Activated CD8-positive, alpha-beta memory T cell treated with anti-CD3 and anti-CD28 coated beads, Interleukin-2, amount 10 ng/mL, durations not matched to agents 7 days and 5 days (primary cell): ENCODE measurements at regions not wholly inside any gene's neighbourhood (a gene's known extent, or its start where the extent isn't known, plus 50 kb on each side); places are given as distances from the start of the nearest gene placed in this dataset.

Experiments
- ATAC-seq: fragments of 150-1000 bp; cut with Tn5 transposase; one replicate; pipeline ENCODE4 v1.10.0; 2021; ENCODE audit warnings: moderate library complexity
- CTCF ChIA-PET: fragments of 350-600 bp; sonication (Branson Sonifier 250); formaldehyde crosslinking; loops from one replicate; lab custom pipeline; 2021; ENCODE audit warnings: antibody characterized with exemption; lab: Charles Lee
- DNase-seq: peaks from one replicate; pipeline ENCODE4 v3.0.0-alpha.2; 2020
- H3K27ac Mint-ChIP-seq: one replicate; pipeline ENCODE4 v1.8.0; 2021; ENCODE audit warnings: mild to moderate bottlenecking, mixed read lengths
- H3K27me3 Mint-ChIP-seq: one replicate; pipeline ENCODE4 v1.8.0; 2021; ENCODE audit warnings: mixed read lengths
- H3K36me3 Mint-ChIP-seq: one replicate; pipeline ENCODE4 v1.8.0; 2021; ENCODE audit warnings: mild to moderate bottlenecking, mixed read lengths
- H3K4me1 Mint-ChIP-seq: one replicate; pipeline ENCODE4 v1.8.0; 2021; ENCODE audit warnings: mixed read lengths
- H3K4me3 Mint-ChIP-seq: one replicate; pipeline ENCODE4 v1.8.0; 2021; ENCODE audit warnings: mild to moderate bottlenecking, moderate library complexity, mixed read lengths
- H3K9me3 Mint-ChIP-seq: one replicate; pipeline ENCODE4 v1.8.0; 2022; ENCODE audit warnings: low read depth, mixed read lengths

DNA sequence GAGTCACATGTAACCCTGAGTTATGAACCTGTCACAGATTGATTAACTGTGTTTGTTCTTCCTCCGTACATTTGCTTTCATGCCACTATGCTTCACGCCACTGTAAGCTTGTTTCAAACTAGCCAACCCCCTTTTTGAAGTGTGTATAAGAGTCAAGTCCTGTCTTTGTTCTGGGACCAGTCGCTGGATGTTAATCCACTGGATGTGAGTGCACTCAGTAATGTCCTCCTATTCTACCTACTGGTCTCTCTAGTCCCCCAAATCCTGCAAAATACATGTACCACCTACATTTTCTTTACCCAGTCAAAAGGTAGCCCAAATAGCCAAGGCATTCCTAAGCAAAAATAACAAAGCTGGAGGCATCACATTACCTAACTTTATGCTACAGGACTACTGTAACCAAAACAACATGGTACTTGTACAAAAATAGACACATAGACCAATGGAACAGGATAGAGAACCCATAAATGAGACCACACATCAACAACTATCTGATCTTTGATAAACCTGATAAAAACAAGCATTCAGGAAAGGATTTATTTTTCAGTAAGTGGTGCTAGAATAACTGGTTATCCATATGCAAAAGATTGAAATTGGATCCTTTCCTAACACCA, 1139.1 kb upstream of the SEMA6A start:
- ATAC-seq: no peak
- CTCF ChIA-PET: no interaction called here
- no peaks in the 10 kb centered on the region for H3K27me3 Mint-ChIP-seq
- DNase-seq: no peak
- H3K4me3 Mint-ChIP-seq: no peak overlapping the region
- H3K27ac Mint-ChIP-seq: no peak overlapping the region
- H3K9me3 Mint-ChIP-seq: peaks cover 21% of the 10 kb centered on the region
- H3K4me1 Mint-ChIP-seq: no peaks in the 10 kb centered on the region
- H3K36me3 Mint-ChIP-seq: no peaks in the 10 kb centered on the region

GRCh38 chr5:117701062-117701461, 1126.4 kb upstream of the SEMA6A start:
- no peak for DNase-seq
- Mint-ChIP-seq H3K4me3 (no peak overlapping the region), H3K27me3 (no peaks in the 10 kb centered on the region), H3K4me1 (no peaks in the 10 kb centered on the region), H3K27ac (no peak overlapping the region), H3K9me3 (peaks cover 2% of the 10 kb centered on the region), H3K36me3 (no peaks in the 10 kb centered on the region)
- CTCF ChIA-PET: no interaction called here
- ATAC-seq: no peak

- H3K27ac Mint-ChIP-seq: no peak overlapping the region
- no peaks in the 10 kb centered on the region for H3K27me3 Mint-ChIP-seq
- DNase-seq (no peak), ATAC-seq (no peak)
- CTCF ChIA-PET: no interaction called here
- H3K9me3 Mint-ChIP-seq: peaks cover 2% of the 10 kb centered on the region
- no peak overlapping the region for H3K4me3 Mint-ChIP-seq
- H3K36me3 Mint-ChIP-seq: no peaks in the 10 kb centered on the region
- H3K4me1 Mint-ChIP-seq: no peaks in the 10 kb centered on the region
These were observed 1118.0 kb upstream of the SEMA6A start for GRCh38 chr5:117692606-117693005.

DNA sequence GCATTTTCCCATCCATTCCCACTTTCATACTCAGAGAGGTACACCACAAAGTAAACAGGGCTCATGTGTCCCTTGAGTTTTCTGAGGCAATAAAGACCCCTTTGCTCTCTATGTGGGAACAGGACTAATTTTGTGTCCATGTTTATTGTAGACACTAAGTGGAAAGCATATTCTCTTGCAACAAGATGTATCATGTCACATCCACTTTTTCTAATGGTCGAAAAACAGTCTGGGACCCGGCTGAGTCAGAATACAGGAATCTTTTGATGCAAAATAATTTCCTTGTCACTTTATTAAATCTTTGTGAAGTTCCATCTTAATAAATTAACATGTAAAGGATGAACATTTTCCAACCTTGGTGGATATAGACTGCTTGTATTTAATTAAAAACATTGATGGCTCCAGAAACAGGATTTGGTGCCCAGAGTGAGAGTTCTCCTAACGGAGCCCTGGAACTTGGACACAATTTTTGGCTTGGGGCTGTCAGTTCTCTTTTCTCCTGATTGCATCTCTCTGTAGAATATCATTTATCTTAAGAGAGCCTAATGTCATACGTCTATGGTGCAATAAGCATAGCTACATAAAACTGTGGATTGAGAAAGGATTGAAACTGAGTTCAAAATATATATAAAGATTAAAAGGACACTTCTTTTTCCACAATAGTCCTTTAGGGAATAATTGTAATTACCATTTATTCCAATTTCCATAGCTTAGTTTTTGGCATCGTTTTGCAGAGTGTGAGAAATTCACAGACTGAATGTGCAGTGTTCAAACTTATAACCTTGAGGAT, 1116.7 kb upstream of the SEMA6A start:
- Mint-ChIP-seq H3K4me3 (no peak overlapping the region), H3K9me3 (peaks cover 2% of the 10 kb centered on the region), H3K27ac (no peak overlapping the region), H3K27me3 (no peaks in the 10 kb centered on the region), H3K4me1 (no peaks in the 10 kb centered on the region), H3K36me3 (no peaks in the 10 kb centered on the region)
- CTCF ChIA-PET: no interaction called here
- DNase-seq (no peak), ATAC-seq (no peak)

DNA sequence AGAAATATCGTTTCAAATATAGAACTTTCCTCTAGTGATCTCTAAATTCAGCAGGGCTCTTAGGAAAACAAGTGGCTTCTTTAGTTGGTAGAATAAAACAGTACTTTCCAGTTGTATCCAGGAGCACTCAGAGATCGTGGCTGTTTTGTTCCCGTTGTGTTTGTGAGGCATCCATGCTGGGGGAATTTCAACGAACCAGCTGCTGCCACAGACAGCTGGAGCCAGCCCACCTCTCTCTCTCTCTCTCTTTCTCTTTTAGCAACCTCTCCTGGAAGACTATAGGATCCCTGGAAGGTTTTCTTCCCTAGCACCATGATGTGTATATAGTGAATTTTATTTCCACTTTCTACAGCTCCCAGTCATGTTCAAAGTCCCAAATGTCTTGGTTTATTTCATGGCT, 1116.0 kb upstream of the SEMA6A start:
- Mint-ChIP-seq H3K4me1 (no peaks in the 10 kb centered on the region), H3K36me3 (no peaks in the 10 kb centered on the region), H3K27me3 (no peaks in the 10 kb centered on the region), H3K4me3 (no peak overlapping the region), H3K27ac (no peak overlapping the region), H3K9me3 (peaks cover 2% of the 10 kb centered on the region)
- CTCF ChIA-PET: no interaction called here
- ATAC-seq (no peak), DNase-seq (no peak)

DNA sequence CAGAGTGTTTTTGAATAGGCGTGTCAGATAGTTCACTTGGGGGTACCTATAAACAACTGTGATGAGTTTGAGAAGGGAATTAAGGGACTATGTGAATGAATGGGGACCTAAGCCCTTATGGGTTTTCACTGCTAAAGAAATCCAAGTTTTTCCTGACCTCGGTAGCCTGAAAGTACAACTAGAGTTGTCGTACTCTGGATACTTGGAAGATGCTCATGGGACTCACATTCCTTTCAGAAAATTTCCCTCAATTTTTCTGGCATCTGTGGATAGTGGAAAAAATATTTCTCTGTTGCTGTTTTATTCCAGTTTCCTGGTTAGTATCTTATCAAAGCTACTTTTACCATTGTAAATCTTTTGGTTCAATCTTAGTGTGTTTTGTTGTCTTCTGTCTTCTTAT, 1112.3 kb upstream of the SEMA6A start:
- H3K27me3 Mint-ChIP-seq: no peaks in the 10 kb centered on the region
- DNase-seq (no peak), ATAC-seq (no peak)
- no peak overlapping the region for H3K4me3 Mint-ChIP-seq
- H3K9me3 Mint-ChIP-seq: peaks cover 3% of the 10 kb centered on the region
- H3K36me3 Mint-ChIP-seq: no peaks in the 10 kb centered on the region
- no peaks in the 10 kb centered on the region for H3K4me1 Mint-ChIP-seq
- CTCF ChIA-PET: no interaction called here
- no peak overlapping the region for H3K27ac Mint-ChIP-seq

- no peaks in the 10 kb centered on the region for H3K27me3 Mint-ChIP-seq
- H3K4me3 Mint-ChIP-seq: no peak overlapping the region
- H3K36me3 Mint-ChIP-seq: no peaks in the 10 kb centered on the region
- no peaks in the 10 kb centered on the region for H3K4me1 Mint-ChIP-seq
- CTCF ChIA-PET: no interaction called here
- H3K9me3 Mint-ChIP-seq: peaks cover 5% of the 10 kb centered on the region
- no peak overlapping the region for H3K27ac Mint-ChIP-seq
- no peak for ATAC-seq
- no peak for DNase-seq
These were observed 1107.8 kb upstream of the SEMA6A start for GRCh38 chr5:117682416-117682815.

- Mint-ChIP-seq H3K36me3 (no peaks in the 10 kb centered on the region), H3K9me3 (peaks cover 5% of the 10 kb centered on the region), H3K4me3 (no peak overlapping the region), H3K27me3 (no peaks in the 10 kb centered on the region), H3K4me1 (no peaks in the 10 kb centered on the region), H3K27ac (no peak overlapping the region)
- no peak for ATAC-seq
- DNase-seq: no peak
- CTCF ChIA-PET: no interaction called here
These were observed 1107.0 kb upstream of the SEMA6A start for GRCh38 chr5:117681431-117682254.

GRCh38 chr5:117680426-117680825, 1105.8 kb upstream of the SEMA6A start:
- peaks cover 5% of the 10 kb centered on the region for H3K9me3 Mint-ChIP-seq
- no peak for DNase-seq
- no peak for ATAC-seq

GRCh38 chr5:117679046-117679445, 1104.4 kb upstream of the SEMA6A start:
- DNase-seq (no peak), ATAC-seq (no peak)
- Mint-ChIP-seq H3K4me1 (no peaks in the 10 kb centered on the region), H3K4me3 (no peak overlapping the region), H3K9me3 (peaks cover 5% of the 10 kb centered on the region), H3K27ac (no peak overlapping the region), H3K27me3 (no peaks in the 10 kb centered on the region), H3K36me3 (no peaks in the 10 kb centered on the region)
- CTCF ChIA-PET: no interaction called here

More at GRCh38 chr5:117680426-117680825, 1105.8 kb upstream of the SEMA6A start:
- no peaks in the 10 kb centered on the region for H3K36me3 Mint-ChIP-seq
- H3K4me3 Mint-ChIP-seq: no peak overlapping the region
- CTCF ChIA-PET: no interaction called here
- no peaks in the 10 kb centered on the region for H3K27me3 Mint-ChIP-seq
- H3K27ac Mint-ChIP-seq: no peak overlapping the region
- no peaks in the 10 kb centered on the region for H3K4me1 Mint-ChIP-seq

DNA sequence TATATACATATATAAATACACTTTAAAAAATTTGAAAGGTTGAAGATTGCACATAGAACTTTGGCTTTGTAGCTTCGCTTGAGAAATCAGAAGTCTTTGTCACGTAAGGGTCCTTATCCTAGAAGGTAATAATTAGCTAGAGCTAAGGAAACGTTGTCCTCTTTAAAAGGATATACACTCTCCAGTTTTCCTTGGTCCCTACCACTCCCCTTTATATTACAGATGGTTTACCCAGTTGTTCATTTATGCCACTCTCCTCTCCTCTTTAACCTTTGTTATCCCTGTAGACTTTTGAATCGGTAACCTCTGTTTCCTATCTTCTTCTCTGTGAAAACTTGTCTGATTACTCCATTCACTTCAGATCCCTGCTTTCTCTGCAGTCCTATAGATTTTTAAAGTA, 1101.0 kb upstream of the SEMA6A start:
- CTCF ChIA-PET: no interaction called here
- H3K36me3 Mint-ChIP-seq: no peaks in the 10 kb centered on the region

GRCh38 chr5:117671551-117671950, 1096.9 kb upstream of the SEMA6A start:
- CTCF ChIA-PET: no interaction called here
- no peaks in the 10 kb centered on the region for H3K36me3 Mint-ChIP-seq

More for the DNA sequence above, 1101.0 kb upstream of the SEMA6A start:
- no peaks in the 10 kb centered on the region for H3K4me1 Mint-ChIP-seq
- H3K4me3 Mint-ChIP-seq: no peak overlapping the region
- H3K9me3 Mint-ChIP-seq: peaks cover 5% of the 10 kb centered on the region
- DNase-seq (no peak), ATAC-seq (no peak)
- no peak overlapping the region for H3K27ac Mint-ChIP-seq
- no peaks in the 10 kb centered on the region for H3K27me3 Mint-ChIP-seq

DNA sequence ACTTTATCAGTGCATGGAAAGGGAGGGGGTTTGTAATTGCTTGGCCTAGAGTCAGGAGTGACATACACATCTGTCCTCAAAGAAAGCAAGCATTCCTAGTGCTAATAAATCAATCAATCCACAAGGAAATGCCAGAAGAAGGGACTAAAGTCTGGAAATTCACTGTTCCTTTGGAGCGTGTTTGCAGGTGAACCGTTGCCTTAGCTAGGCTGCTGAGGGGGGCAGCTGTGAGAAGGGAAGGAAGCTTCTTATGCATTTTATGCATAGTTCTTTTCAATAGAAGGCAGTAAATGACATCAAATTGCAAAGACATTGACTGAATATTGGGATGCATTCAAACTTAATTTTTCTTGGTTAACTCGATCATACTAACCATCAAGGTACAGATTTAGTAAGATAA, 1092.5 kb upstream of the SEMA6A start:
- Mint-ChIP-seq H3K9me3 (peaks cover 14% of the 10 kb centered on the region), H3K27ac (no peak overlapping the region), H3K4me1 (no peaks in the 10 kb centered on the region), H3K4me3 (no peak overlapping the region), H3K27me3 (no peaks in the 10 kb centered on the region), H3K36me3 (no peaks in the 10 kb centered on the region)
- ATAC-seq: no peak
- CTCF ChIA-PET: no interaction called here
- DNase-seq: no peak

More at GRCh38 chr5:117671551-117671950, 1096.9 kb upstream of the SEMA6A start:
- no peak overlapping the region for H3K4me3 Mint-ChIP-seq
- DNase-seq (no peak), ATAC-seq (no peak)
- no peaks in the 10 kb centered on the region for H3K4me1 Mint-ChIP-seq
- no peaks in the 10 kb centered on the region for H3K27me3 Mint-ChIP-seq
- peaks cover 2% of the 10 kb centered on the region for H3K9me3 Mint-ChIP-seq
- no peak overlapping the region for H3K27ac Mint-ChIP-seq
